Ecto neural progenitor cell (in vitro differentiated cells): ENCODE measurements at regions not wholly inside any gene's neighbourhood (a gene's known extent, or its start where the extent isn't known, plus 50 kb on each side); places are given as distances from the start of the nearest gene placed in this dataset.

Source experiments
- DNase-seq: peaks from one replicate; pipeline ENCODE4 v3.0.0-alpha.2; 2018; ENCODE audit warnings: low spot score

GRCh38 chr1:81392526-81393226 lies 408.1 kb upstream of the ADGRL2 start:
- DNase-seq: no peak

GRCh38 chr1:81391125-81391828 lies 409.5 kb upstream of the ADGRL2 start:
- DNase-seq: no peak

DNA sequence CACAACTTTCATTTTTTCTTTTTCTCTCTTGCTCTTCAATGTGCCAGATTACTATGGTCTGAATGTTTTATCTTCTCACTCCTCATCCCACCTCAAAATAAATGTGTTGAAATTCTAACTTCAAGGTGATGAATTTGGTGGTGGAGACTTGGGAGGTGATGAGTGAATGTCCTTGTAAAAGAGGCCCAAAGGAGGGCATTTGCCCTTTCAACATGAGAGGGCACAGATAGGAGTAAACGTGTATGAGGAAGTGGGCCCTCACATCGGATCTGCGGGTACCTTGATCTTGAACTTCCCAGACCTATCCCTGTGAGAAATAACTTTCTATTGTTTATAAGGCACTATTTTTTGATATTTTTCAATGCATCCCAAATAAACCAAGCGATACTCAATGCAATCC lies 412.3 kb upstream of the ADGRL2 start:
- no peak for DNase-seq

GRCh38 chr1:81387446-81387845 lies 413.3 kb upstream of the ADGRL2 start:
- no peak for DNase-seq

- no peak for DNase-seq
Observed at GRCh38 chr1:81382561-81382960, 418.2 kb upstream of the ADGRL2 start.

- no peak for DNase-seq
Observed at GRCh38 chr1:81381881-81382280, 418.9 kb upstream of the ADGRL2 start.

- DNase-seq: no peak
Observed at GRCh38 chr1:81380436-81380835, 420.3 kb upstream of the ADGRL2 start.

DNA sequence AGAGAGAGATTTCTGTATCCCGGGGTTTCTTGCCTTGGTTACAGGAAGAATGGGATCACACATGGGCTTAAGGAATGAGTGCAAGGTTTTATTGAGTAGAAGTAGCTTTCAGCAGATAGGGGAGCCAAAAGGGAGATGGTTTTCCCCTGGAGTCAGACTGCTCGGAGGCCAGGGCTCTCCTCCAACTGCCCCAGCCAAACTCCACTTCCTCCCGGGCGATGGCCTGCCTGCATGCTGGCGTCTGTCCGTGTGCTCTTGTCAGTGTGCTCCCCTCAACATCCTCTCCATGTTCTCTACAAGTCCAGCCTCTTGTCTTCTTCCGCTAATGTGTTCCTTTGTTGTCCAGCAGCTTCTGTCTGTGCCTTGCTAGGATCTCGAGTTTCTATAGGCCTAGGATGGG lies 421.3 kb upstream of the ADGRL2 start:
- DNase-seq: no peak

DNA sequence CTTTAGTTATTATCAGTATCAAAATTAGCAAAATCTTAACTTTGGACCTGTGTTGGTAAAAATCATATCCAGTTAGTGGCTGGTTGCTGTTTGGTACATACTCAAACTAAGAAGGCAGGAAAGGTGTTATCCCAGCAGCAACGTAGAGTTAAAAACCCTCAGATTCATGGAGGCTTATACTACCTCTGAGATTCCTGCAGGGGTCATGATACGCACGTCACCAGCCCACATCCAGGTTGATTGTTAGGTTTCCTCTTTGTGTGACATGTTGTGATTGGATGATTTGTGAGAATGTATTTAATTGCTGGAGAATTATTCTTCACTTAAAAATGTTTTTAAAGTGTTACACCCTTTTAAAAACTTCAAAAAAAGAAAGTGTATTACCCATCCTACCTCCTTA lies 423.3 kb upstream of the ADGRL2 start:
- no peak for DNase-seq

DNA sequence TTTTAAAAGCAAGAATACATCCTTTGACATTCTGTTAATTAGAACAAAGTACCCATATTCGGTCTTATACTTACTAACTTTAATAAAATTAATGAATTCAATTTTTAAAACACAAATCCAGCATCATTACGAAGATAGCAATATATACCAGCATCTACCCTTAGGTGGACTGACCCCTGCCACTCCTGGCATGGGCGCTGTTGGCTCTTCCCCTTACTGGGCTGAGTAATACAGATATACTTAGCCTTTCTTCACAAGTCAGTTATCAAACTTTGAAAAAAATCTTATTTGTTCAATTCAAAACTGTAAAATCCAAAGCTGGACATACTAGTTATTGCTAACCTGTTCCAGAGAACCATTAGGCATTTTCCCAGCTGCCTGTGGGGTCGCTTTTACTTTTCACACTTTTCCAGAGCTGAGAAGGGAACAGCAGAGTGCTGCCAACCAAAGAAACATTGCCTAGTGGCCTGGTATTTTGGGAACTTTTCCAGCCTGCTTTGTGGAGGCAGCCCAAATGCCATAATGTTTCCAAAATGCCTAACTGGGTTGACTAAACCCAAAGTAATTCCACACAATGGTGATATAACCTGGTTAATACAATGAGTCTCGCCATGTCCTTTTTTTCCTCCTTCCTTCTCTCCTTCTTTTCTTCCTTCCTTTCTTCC lies 424.7 kb upstream of the ADGRL2 start:
- no peak for DNase-seq

- no peak for DNase-seq
Observed at GRCh38 chr1:81374481-81374880, 426.3 kb upstream of the ADGRL2 start.

- DNase-seq: no peak
Observed at GRCh38 chr1:81371864-81372263, 428.9 kb upstream of the ADGRL2 start.

- DNase-seq: no peak
Observed at GRCh38 chr1:81369833-81370232, 430.9 kb upstream of the ADGRL2 start.

- DNase-seq: no peak
Observed at GRCh38 chr1:81366173-81366572, 434.6 kb upstream of the ADGRL2 start.

- no peak for DNase-seq
Observed at GRCh38 chr1:81364088-81364487, 436.6 kb upstream of the ADGRL2 start.

GRCh38 chr1:81358151-81358550 lies 442.6 kb upstream of the ADGRL2 start:
- DNase-seq: no peak

DNA sequence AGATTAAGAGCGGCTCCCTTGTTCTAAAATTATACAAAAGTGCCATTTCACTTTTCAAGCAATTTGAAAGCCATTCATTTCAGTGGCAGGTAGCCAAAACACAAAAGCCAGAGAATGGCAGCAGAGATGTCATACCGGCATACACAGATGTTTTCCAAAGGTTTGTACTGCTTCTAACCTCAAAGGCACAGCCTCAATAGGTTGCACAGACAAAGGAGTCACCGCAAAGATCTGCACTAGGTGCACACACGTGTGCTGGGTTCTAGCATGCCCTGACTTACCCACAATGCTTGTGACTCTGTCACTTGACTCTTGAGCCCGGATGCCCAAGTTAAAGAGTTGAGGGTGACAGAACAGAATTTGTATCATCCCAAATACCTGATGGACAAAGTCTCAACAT lies 448.9 kb upstream of the ADGRL2 start:
- no peak for DNase-seq

- DNase-seq: no peak
Observed at GRCh38 chr1:81349194-81349965, 451.4 kb upstream of the ADGRL2 start.

- no peak for DNase-seq
Observed at GRCh38 chr1:81345110-81345509, 455.6 kb upstream of the ADGRL2 start.

GRCh38 chr1:81340239-81340638 lies 460.5 kb upstream of the ADGRL2 start:
- no peak for DNase-seq

DNA sequence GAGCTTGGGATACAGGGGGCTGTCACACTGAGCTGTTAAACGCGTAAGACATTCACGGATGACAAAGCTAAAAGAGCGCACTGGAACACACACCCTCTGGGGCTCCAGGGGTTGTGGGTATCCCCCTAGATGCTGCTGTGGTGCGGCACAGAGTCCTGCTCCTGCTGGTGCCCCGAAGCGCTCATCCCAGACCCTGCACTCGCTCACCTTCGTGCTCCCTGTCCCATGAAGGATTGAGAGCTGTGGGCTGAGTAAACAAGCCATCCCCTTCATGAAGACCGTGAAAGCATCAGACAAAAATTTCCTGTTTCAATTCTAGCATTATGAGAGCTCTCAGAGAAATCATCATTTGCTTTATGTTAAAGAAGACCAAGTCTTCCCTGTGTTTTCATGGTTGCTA lies 463.5 kb upstream of the ADGRL2 start:
- DNase-seq: no peak

GRCh38 chr1:81335876-81336275 lies 464.9 kb upstream of the ADGRL2 start:
- no peak for DNase-seq

DNA sequence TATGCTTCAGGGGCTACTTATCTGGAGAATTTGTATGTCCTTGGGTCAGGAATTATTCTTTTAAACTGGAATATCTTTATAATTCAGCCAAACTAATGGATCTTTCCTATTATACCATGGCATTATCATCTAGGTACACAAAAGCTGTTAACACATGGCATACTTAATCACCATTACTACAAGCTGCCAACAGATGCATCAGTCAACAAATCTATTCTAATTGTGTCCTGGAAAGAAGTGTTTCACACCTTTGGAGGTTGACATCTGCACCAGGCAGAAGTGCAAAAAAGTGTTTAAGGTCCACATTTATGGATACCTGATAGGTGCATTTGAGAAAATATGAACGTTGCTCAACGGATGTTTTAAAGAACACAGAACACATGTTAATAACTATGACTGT lies 470.2 kb upstream of the ADGRL2 start:
- no peak for DNase-seq
